ENCODE measurements at regions not wholly inside any gene's neighbourhood (a gene's known extent, or its start where the extent isn't known, plus 50 kb on each side); places are given as distances from the start of the nearest gene placed in this dataset.

DNA sequence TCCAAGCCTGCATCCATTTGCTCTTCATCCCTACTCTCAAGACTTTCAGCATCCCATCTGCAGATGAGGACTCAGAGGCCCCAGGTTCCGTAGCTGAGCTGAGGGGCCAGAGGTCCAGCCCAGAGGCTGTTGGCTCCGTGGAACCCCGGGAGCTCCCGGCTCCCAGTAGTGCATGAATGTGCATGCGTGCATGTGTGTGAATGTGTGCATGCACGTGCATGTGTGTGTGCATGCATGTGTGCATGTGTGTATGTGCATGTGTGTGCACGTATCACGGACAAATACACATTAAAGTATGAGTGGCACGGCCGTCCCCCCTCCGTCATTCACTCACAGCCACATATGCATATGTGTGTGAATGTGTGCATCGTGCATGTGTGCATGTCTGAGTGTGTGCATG lies 149.9 kb downstream of the KIF26A start:
- TF ChIP-seq, protein P1, sequence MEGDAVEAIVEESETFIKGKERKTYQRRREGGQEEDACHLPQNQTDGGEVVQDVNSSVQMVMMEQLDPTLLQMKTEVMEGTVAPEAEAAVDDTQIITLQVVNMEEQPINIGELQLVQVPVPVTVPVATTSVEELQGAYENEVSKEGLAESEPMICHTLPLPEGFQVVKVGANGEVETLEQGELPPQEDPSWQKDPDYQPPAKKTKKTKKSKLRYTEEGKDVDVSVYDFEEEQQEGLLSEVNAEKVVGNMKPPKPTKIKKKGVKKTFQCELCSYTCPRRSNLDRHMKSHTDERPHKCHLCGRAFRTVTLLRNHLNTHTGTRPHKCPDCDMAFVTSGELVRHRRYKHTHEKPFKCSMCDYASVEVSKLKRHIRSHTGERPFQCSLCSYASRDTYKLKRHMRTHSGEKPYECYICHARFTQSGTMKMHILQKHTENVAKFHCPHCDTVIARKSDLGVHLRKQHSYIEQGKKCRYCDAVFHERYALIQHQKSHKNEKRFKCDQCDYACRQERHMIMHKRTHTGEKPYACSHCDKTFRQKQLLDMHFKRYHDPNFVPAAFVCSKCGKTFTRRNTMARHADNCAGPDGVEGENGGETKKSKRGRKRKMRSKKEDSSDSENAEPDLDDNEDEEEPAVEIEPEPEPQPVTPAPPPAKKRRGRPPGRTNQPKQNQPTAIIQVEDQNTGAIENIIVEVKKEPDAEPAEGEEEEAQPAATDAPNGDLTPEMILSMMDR (conservative IDR thresholded peaks at IDR 0.05 in 1 of 2, IDR thresholded peaks at IDR 0.05 in 1 of 2; ENCODE audit: low read depth in 1 of 2, low read length in 2 of 2), result no peak
- TF ChIP-seq EZH2 (IDR thresholded peaks at IDR 0.05; ENCODE audit: low read length, missing control alignments), result no peak
